Bone marrow (tissue), 2 donors: ENCODE measurements at regions not wholly inside any gene's neighbourhood (a gene's known extent, or its start where the extent isn't known, plus 50 kb on each side); places are given as distances from the start of the nearest gene placed in this dataset.

Experiments
- DNase-seq, 2 donors: peaks; one replicate each; lab custom pipeline; 2025; lab: John Stamatoyannopoulos, UW

GRCh38 chr10:61547297-61547696, 94.1 kb upstream of the TMEM26 start:
- no peak for DNase-seq

- DNase-seq, result no peak
Observed at GRCh38 chr10:61545170-61545569, 92.0 kb upstream of the TMEM26 start.

GRCh38 chr10:61543831-61544230, 90.7 kb upstream of the TMEM26 start:
- no peak for DNase-seq

- no peak for DNase-seq
Observed at GRCh38 chr10:61542596-61542995, 89.4 kb upstream of the TMEM26 start.

- no peak for DNase-seq
Observed at GRCh38 chr10:61541960-61542359, 88.8 kb upstream of the TMEM26 start.

GRCh38 chr10:61539876-61540275, 86.7 kb upstream of the TMEM26 start:
- no peak for DNase-seq

- no peak for DNase-seq
Observed at GRCh38 chr10:61529208-61529607, 76.0 kb upstream of the TMEM26 start.

GRCh38 chr10:61503051-61503450, 49.9 kb upstream of the TMEM26 start:
- DNase-seq, result no peak
